ENCODE measurements at regions not wholly inside any gene's neighbourhood (a gene's known extent, or its start where the extent isn't known, plus 50 kb on each side); places are given as distances from the start of the nearest gene placed in this dataset.

GRCh38 chr1:87176087-87176486 is 152.6 kb upstream of the LMO4 start:
- no peak for TF ChIP-seq CTCF (conservative IDR thresholded peaks at IDR 0.05 in 1 of 2, IDR thresholded peaks at IDR 0.05 in 1 of 2; ENCODE audit: extremely low read depth in 1 of 2, insufficient read depth in 1 of 2, low read depth in 1 of 2, low read length in 2 of 2)
- no peak for TF ChIP-seq EZH2 (IDR thresholded peaks at IDR 0.05; ENCODE audit: borderline replicate concordance, low read length)
